ENCODE measurements at regions not wholly inside any gene's neighbourhood (a gene's known extent, or its start where the extent isn't known, plus 50 kb on each side); places are given as distances from the start of the nearest gene placed in this dataset.

- Histone ChIP-seq H2AFZ (ENCODE audit: low read length) (no peak overlapping the region), H3K9me3 (ENCODE audit: low read length) (no peaks in the 10 kb centered on the region), H3K4me2 (ENCODE audit: low read length) (no peak overlapping the region), H3K9me2 (ENCODE audit: low read depth, low read length) (no peaks in the 10 kb centered on the region), H3K27ac (ENCODE audit: low read depth, low read length, poor library complexity, severe bottlenecking) (no peak overlapping the region), H3K79me2 (ENCODE audit: insufficient read depth, low read length) (no peaks in the 10 kb centered on the region), H3K27me3 (ENCODE audit: insufficient read depth, low read length) (peaks cover 6% of the 10 kb centered on the region; the same call in 1 of the 2 replicates), H3F3A (ENCODE audit: insufficient read depth, low read length) (no peaks in the 10 kb centered on the region), H3K9ac (ENCODE audit: low read length) (no peak overlapping the region), H3K36me3 (ENCODE audit: insufficient read depth, low read length) (no peaks in the 10 kb centered on the region), H3K4me1 (ENCODE audit: insufficient read depth, low read length, severe bottlenecking) (no peaks in the 10 kb centered on the region), H3K4me3 (ENCODE audit: low read depth, low read length, poor library complexity, severe bottlenecking) (no peak overlapping the region), H4K20me1 (ENCODE audit: insufficient read depth, low read length) (no peaks in the 10 kb centered on the region)
- no peak for TF ChIP-seq EZH2 (IDR thresholded peaks at IDR 0.05; ENCODE audit: borderline replicate concordance, low read length)
- TF ChIP-seq, protein P1, sequence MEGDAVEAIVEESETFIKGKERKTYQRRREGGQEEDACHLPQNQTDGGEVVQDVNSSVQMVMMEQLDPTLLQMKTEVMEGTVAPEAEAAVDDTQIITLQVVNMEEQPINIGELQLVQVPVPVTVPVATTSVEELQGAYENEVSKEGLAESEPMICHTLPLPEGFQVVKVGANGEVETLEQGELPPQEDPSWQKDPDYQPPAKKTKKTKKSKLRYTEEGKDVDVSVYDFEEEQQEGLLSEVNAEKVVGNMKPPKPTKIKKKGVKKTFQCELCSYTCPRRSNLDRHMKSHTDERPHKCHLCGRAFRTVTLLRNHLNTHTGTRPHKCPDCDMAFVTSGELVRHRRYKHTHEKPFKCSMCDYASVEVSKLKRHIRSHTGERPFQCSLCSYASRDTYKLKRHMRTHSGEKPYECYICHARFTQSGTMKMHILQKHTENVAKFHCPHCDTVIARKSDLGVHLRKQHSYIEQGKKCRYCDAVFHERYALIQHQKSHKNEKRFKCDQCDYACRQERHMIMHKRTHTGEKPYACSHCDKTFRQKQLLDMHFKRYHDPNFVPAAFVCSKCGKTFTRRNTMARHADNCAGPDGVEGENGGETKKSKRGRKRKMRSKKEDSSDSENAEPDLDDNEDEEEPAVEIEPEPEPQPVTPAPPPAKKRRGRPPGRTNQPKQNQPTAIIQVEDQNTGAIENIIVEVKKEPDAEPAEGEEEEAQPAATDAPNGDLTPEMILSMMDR (IDR thresholded peaks at IDR 0.05; ENCODE audit: low read length), result no peak
Observed at GRCh38 chr3:14265246-14265962, 86.8 kb downstream of the LSM3 start.

- no peaks in the 10 kb centered on the region for H3K36me3 ChIP-seq (ENCODE audit: insufficient read depth, low read length)
- peaks cover 6% of the 10 kb centered on the region; the same call in 1 of the 2 replicates for H3K27me3 ChIP-seq (ENCODE audit: insufficient read depth, low read length)
- H3K4me1 ChIP-seq (ENCODE audit: insufficient read depth, low read length, severe bottlenecking), result no peaks in the 10 kb centered on the region
- H3K9me3 ChIP-seq (ENCODE audit: low read length), result no peaks in the 10 kb centered on the region
- no peak overlapping the region for H3K4me2 ChIP-seq (ENCODE audit: low read length)
- no peak overlapping the region for H3K9ac ChIP-seq (ENCODE audit: low read length)
- TF ChIP-seq EZH2 (IDR thresholded peaks at IDR 0.05; ENCODE audit: borderline replicate concordance, low read length), result no peak
- TF ChIP-seq, protein P1 (IDR thresholded peaks at IDR 0.05; ENCODE audit: low read length), result no peak
- H3K4me3 ChIP-seq (ENCODE audit: low read depth, low read length, poor library complexity, severe bottlenecking), result no peak overlapping the region
- no peak overlapping the region for H3K27ac ChIP-seq (ENCODE audit: low read depth, low read length, poor library complexity, severe bottlenecking)
- H3K79me2 ChIP-seq (ENCODE audit: insufficient read depth, low read length), result no peaks in the 10 kb centered on the region
- no peak overlapping the region for H2AFZ ChIP-seq (ENCODE audit: low read length)
- H4K20me1 ChIP-seq (ENCODE audit: insufficient read depth, low read length), result no peaks in the 10 kb centered on the region
- no peaks in the 10 kb centered on the region for H3K9me2 ChIP-seq (ENCODE audit: low read depth, low read length)
- no peaks in the 10 kb centered on the region for H3F3A ChIP-seq (ENCODE audit: insufficient read depth, low read length)
Observed at GRCh38 chr3:14266361-14266760, 87.7 kb downstream of the LSM3 start.

DNA sequence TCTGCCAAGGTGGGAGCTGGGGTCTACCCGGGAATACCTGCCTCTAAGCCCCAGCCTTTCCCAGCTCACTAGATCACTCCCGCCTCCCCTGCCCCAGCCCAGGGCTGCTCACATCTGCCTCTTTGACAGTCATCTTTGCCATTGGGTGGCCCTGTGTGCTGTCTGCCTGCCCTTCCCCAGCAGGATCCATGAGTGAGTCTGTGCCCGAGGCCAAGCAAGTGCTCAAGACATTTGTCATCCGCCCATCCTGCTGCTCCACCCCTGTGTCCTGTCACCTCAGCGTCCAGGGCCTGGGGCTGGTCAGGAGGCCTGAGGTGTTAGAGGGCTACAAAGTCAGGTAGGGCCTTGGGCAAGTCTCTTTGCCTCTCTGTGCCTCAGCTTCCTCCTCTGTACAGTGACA is 89.4 kb downstream of the LSM3 start:
- Histone ChIP-seq H3K4me1 (ENCODE audit: insufficient read depth, low read length, severe bottlenecking) (no peaks in the 10 kb centered on the region), H3K4me2 (ENCODE audit: low read length) (no peak overlapping the region), H3K79me2 (ENCODE audit: insufficient read depth, low read length) (no peaks in the 10 kb centered on the region), H4K20me1 (ENCODE audit: insufficient read depth, low read length) (no peaks in the 10 kb centered on the region), H3K4me3 (ENCODE audit: low read depth, low read length, poor library complexity, severe bottlenecking) (no peak overlapping the region), H3F3A (ENCODE audit: insufficient read depth, low read length) (no peaks in the 10 kb centered on the region), H3K27ac (ENCODE audit: low read depth, low read length, poor library complexity, severe bottlenecking) (no peak overlapping the region), H3K9me2 (ENCODE audit: low read depth, low read length) (no peaks in the 10 kb centered on the region), H3K27me3 (ENCODE audit: insufficient read depth, low read length) (peaks cover 6% of the 10 kb centered on the region; the same call in 1 of the 2 replicates), H3K36me3 (ENCODE audit: insufficient read depth, low read length) (no peaks in the 10 kb centered on the region), H3K9me3 (ENCODE audit: low read length) (no peaks in the 10 kb centered on the region), H2AFZ (ENCODE audit: low read length) (no peak overlapping the region), H3K9ac (ENCODE audit: low read length) (no peak overlapping the region)
- TF ChIP-seq, protein P1 (IDR thresholded peaks at IDR 0.05; ENCODE audit: low read length), result no peak
- TF ChIP-seq EZH2 (IDR thresholded peaks at IDR 0.05; ENCODE audit: borderline replicate concordance, low read length), result no peak
